ENCODE measurements at regions not wholly inside any gene's neighbourhood (a gene's known extent, or its start where the extent isn't known, plus 50 kb on each side); places are given as distances from the start of the nearest gene placed in this dataset.
"Not testable (repeated sequence)": the region's sequence is repeated elsewhere in the genome, so short reads cannot be mapped to it uniquely, and the experiment has no call there.

DNA sequence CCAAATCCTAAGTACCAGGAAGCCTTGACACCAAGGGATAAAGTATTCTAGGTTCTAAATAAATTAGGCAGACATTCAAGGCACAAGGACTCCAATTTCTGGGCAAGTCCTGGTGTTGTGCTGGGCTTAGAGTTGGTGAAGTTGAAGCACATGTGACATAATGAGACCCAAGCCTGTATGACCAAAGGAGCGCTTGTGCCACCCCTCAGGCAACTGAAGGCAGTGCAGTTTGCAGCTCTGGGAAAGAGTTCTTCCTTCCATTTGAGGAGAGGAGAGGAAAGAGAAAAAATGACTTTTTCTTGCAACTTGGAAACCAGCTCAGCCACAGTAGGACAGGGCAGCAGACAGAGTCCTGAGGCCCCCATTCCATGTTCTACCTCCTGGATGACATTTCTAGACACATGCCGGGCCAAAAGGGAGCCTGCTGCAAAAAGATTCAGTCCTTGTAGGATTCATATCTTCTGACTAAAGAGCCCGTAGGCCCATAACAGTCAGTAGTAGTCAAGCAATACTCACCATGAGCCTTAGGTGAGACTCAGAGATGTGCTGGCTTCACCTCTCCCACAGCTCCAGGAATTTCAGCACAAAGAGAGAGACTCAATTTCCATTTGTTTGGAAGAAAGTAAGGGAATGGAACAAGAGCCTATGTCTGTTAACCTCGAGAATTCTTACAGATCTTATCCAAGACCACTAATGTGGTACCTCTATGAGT lies 588.8 kb upstream of the BCHE start:
- no peaks in the 10 kb centered on the region for H3K9me3 ChIP-seq (ENCODE audit: control insufficient read depth, low read length)
- H3K4me3 ChIP-seq (ENCODE audit: extremely low read depth, insufficient read depth, low read length, poor library complexity, severe bottlenecking): no peak overlapping the region
- no peaks in the 10 kb centered on the region for H3K4me1 ChIP-seq (ENCODE audit: control insufficient read depth, insufficient read depth, low read length, poor library complexity, severe bottlenecking)
- 85 to 89% methylated on average over 3 to 4 of the region's 4 CpGs for WGBS, 2 experiments (ENCODE audit: insufficient coverage in 2 of 2)
- no peaks in the 10 kb centered on the region for H3K36me3 ChIP-seq (ENCODE audit: control insufficient read depth, insufficient read depth, low read length)
- no peak overlapping the region for H3K27ac ChIP-seq (ENCODE audit: low read depth, low read length, severe bottlenecking)

DNA sequence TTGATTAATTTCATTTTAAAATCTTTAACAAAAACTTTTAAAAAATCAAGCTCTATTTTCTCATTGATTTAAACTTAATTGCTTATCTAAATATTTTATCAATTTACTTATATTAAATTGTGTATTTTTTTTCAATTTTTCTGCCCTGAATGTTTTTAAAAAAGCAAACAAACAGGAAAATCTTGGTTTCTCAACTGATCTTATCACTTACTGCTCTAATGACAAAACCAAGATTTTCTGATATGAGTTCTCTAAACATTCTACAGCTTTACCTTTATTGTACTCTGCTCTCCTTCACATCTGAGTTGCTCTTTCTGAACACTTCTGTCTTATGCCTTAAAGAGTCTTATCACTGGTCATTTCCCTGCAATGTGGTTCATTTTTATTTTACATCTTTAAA lies 587.8 kb upstream of the BCHE start:
- no peak overlapping the region for H3K27ac ChIP-seq (ENCODE audit: low read depth, low read length, severe bottlenecking)
- H3K36me3 ChIP-seq (ENCODE audit: control insufficient read depth, insufficient read depth, low read length): no peaks in the 10 kb centered on the region
- no peak overlapping the region for H3K4me3 ChIP-seq (ENCODE audit: extremely low read depth, insufficient read depth, low read length, poor library complexity, severe bottlenecking)
- H3K9me3 ChIP-seq (ENCODE audit: control insufficient read depth, low read length): no peaks in the 10 kb centered on the region
- H3K4me1 ChIP-seq (ENCODE audit: control insufficient read depth, insufficient read depth, low read length, poor library complexity, severe bottlenecking): no peaks in the 10 kb centered on the region

DNA sequence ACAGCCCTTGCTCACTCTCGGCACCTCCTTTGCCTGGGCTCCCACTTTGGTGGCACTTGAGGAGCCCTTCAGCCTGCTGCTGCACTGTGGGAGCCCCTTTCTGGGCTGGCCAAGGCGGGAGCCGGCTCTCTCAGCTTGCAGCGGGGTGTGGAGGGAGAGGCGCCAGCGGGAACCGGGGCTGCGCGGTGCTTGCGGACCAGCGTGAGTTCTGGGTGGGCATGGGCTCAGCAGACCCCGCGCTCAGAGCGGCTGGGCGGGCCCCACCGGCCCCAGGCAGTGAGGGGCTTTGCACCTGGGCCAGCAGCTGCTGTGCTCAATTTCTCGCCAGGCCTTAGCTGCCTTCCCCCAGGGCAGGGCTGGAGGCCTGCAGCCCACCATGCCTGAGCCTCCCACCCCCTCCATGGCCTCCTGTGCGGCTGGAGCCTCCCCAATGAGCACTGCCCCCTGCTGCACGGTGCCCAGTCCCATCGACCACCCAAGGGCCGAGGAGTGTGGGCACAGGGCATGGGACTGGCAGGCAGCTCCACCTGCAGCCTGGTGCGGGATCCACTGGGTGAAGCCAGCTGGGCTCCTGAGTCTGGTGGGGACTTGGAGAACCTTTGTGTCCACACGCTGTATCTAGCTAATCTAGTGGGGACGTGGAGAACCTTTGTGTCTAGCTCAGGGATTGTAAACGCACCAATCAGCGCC lies 586.7 kb upstream of the BCHE start:
- not testable (repeated sequence) for H3K27ac ChIP-seq (ENCODE audit: low read depth, low read length, severe bottlenecking); H3K9me3 ChIP-seq (ENCODE audit: control insufficient read depth, low read length); H3K4me1 ChIP-seq (ENCODE audit: control insufficient read depth, insufficient read depth, low read length, poor library complexity, severe bottlenecking); H3K4me3 ChIP-seq (ENCODE audit: extremely low read depth, insufficient read depth, low read length, poor library complexity, severe bottlenecking); H3K36me3 ChIP-seq (ENCODE audit: control insufficient read depth, insufficient read depth, low read length)
- WGBS, 2 experiments (ENCODE audit: insufficient coverage in 2 of 2): 94 to 99% methylated on average over 18 to 20 of the region's 26 CpGs

DNA sequence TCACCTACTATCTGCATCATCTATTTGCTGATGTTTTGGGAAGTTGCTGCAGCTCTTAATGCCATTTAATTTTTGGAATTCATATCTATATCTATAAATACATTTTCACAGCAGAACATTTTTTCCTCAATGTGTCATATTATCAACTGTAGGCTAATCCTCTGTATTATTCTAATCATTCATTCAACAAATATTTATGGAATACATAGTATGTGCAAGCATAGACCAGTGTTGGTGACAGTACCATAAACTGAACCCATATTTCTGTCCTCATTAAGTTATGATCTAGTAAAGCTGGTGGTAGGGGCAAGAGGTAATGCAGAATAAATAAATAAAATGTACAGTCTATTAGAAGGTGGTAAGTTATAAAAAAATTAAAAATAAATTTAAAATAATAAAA lies 585.3 kb upstream of the BCHE start:
- Histone ChIP-seq H3K4me1 (ENCODE audit: control insufficient read depth, insufficient read depth, low read length, poor library complexity, severe bottlenecking) (no peaks in the 10 kb centered on the region), H3K4me3 (ENCODE audit: extremely low read depth, insufficient read depth, low read length, poor library complexity, severe bottlenecking) (no peak overlapping the region), H3K9me3 (ENCODE audit: control insufficient read depth, low read length) (no peaks in the 10 kb centered on the region), H3K36me3 (ENCODE audit: control insufficient read depth, insufficient read depth, low read length) (no peaks in the 10 kb centered on the region), H3K27ac (ENCODE audit: low read depth, low read length, severe bottlenecking) (no peak overlapping the region)

DNA sequence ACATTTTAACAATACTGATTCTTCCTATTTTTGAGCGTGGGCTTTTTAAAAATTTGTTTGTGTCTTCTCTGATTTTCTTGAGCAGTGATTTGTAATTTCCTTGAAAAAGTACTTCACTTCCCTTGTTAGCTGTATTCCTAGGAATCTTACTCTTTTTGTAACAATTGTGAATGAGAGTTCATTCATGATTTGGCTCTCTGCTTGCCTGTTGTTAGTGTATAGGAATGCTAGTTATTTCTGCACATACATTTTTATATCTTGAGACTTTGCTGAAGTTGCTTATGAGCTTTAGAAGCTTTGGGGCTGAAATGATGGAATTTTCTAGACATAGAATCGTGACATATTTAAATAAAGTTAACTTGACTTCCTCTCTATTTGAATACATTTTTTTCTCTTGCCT lies 582.8 kb upstream of the BCHE start:
- Histone ChIP-seq H3K27ac (ENCODE audit: low read depth, low read length, severe bottlenecking) (no peak overlapping the region), H3K9me3 (ENCODE audit: control insufficient read depth, low read length) (no peaks in the 10 kb centered on the region), H3K4me1 (ENCODE audit: control insufficient read depth, insufficient read depth, low read length, poor library complexity, severe bottlenecking) (no peaks in the 10 kb centered on the region), H3K4me3 (ENCODE audit: extremely low read depth, insufficient read depth, low read length, poor library complexity, severe bottlenecking) (no peak overlapping the region), H3K36me3 (ENCODE audit: control insufficient read depth, insufficient read depth, low read length) (no peaks in the 10 kb centered on the region)
- no CpG with 5 or more reads among the region's 2 CpGs for WGBS, 2 experiments (ENCODE audit: insufficient coverage in 2 of 2)

DNA sequence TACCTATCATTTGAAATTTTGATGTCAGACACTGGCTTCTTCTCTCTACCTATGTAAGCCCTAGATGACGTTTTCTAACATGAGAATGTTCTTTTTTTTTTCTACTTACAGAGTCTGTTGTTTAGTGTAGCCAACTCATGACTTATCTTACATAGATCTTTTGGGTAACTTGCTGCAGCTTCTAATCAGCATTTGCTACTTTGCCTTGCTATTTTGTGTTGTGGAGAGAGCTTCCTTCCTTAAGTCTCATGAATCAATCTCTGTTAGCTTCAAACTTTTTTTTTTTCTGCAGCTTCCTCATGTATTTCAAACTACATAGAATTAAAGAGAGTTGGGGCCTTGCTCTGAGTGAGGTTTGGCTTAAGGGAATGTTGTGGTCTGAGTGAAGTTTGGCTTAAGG lies 568.7 kb upstream of the BCHE start:
- Histone ChIP-seq H3K4me3 (ENCODE audit: extremely low read depth, insufficient read depth, low read length, poor library complexity, severe bottlenecking) (no peak overlapping the region), H3K27ac (ENCODE audit: low read depth, low read length, severe bottlenecking) (no peak overlapping the region), H3K36me3 (ENCODE audit: control insufficient read depth, insufficient read depth, low read length) (no peaks in the 10 kb centered on the region), H3K9me3 (ENCODE audit: control insufficient read depth, low read length) (no peaks in the 10 kb centered on the region), H3K4me1 (ENCODE audit: control insufficient read depth, insufficient read depth, low read length, poor library complexity, severe bottlenecking) (peaks cover 4% of the 10 kb centered on the region)
- no CpG with 5 or more reads among the region's 1 CpG for WGBS, 2 experiments (ENCODE audit: insufficient coverage in 2 of 2)

DNA sequence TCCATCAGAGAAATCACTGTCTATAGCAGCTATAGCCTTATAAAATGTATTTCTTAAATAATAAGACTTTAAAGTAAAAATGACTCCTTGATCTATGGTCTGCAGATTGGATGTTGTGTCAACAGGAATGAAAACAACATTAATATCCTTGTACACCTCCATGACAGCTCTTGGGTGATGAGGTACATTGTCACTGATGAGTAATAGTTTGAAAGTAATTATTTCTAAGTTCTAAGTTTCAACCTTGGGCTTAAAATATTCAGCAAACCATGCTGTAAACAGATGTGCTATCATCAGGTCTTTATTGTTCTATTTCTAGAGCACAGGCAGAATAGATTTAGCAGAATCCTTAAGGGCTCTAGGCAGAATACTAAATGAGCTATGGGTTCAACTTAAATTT lies 568.2 kb upstream of the BCHE start:
- Histone ChIP-seq H3K36me3 (ENCODE audit: control insufficient read depth, insufficient read depth, low read length) (no peaks in the 10 kb centered on the region), H3K4me3 (ENCODE audit: extremely low read depth, insufficient read depth, low read length, poor library complexity, severe bottlenecking) (no peak overlapping the region), H3K9me3 (ENCODE audit: control insufficient read depth, low read length) (no peaks in the 10 kb centered on the region), H3K27ac (ENCODE audit: low read depth, low read length, severe bottlenecking) (no peak overlapping the region), H3K4me1 (ENCODE audit: control insufficient read depth, insufficient read depth, low read length, poor library complexity, severe bottlenecking) (peaks cover 4% of the 10 kb centered on the region)

DNA sequence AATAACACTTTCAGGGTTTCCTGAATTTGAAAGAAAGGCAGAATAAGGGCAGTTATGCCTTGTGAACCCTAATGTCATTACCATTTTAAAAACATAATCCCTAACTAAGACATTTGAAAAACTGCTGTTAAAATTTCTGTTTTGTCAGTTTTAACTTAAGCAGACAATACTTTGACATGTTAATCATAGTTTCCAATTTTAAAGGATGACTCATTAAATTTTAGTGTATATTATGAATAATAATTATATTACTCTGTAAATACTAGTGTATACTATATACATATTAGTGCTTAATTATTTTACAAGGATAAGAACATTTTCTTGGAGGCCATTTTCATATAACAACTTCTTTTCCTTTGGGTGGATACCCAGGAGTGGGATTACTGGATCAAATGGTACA lies 553.1 kb upstream of the BCHE start:
- Histone ChIP-seq H3K4me3 (ENCODE audit: extremely low read depth, insufficient read depth, low read length, poor library complexity, severe bottlenecking) (no peak overlapping the region), H3K9me3 (ENCODE audit: control insufficient read depth, low read length) (no peaks in the 10 kb centered on the region), H3K27ac (ENCODE audit: low read depth, low read length, severe bottlenecking) (no peak overlapping the region), H3K4me1 (ENCODE audit: control insufficient read depth, insufficient read depth, low read length, poor library complexity, severe bottlenecking) (no peaks in the 10 kb centered on the region), H3K36me3 (ENCODE audit: control insufficient read depth, insufficient read depth, low read length) (no peaks in the 10 kb centered on the region)

DNA sequence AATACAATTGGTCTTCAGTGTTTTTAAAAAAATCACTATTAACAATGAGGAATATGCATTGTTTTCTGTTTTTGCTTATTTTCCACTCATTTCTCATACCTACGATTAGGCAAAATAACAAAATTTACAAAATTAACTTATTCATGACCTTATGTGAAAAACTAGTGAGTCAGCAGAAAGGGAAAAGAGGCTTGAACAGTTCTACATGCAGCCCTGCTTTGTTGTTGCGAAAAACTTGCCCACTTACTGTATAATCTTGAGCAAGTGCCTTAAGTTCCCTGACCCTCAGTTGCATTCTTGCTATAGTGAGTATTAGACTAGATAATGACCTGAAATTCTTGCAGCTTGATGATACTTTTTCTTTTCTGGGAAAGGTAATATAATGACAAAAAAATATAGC lies 551.1 kb upstream of the BCHE start:
- no peak overlapping the region for H3K4me3 ChIP-seq (ENCODE audit: extremely low read depth, insufficient read depth, low read length, poor library complexity, severe bottlenecking)
- no peaks in the 10 kb centered on the region for H3K4me1 ChIP-seq (ENCODE audit: control insufficient read depth, insufficient read depth, low read length, poor library complexity, severe bottlenecking)
- no peaks in the 10 kb centered on the region for H3K36me3 ChIP-seq (ENCODE audit: control insufficient read depth, insufficient read depth, low read length)
- no CpG with 5 or more reads among the region's 2 CpGs for whole genome bisulfite sequencing, 2 experiments (ENCODE audit: insufficient coverage in 2 of 2)
- H3K27ac ChIP-seq (ENCODE audit: low read depth, low read length, severe bottlenecking): no peak overlapping the region
- no peaks in the 10 kb centered on the region for H3K9me3 ChIP-seq (ENCODE audit: control insufficient read depth, low read length)

DNA sequence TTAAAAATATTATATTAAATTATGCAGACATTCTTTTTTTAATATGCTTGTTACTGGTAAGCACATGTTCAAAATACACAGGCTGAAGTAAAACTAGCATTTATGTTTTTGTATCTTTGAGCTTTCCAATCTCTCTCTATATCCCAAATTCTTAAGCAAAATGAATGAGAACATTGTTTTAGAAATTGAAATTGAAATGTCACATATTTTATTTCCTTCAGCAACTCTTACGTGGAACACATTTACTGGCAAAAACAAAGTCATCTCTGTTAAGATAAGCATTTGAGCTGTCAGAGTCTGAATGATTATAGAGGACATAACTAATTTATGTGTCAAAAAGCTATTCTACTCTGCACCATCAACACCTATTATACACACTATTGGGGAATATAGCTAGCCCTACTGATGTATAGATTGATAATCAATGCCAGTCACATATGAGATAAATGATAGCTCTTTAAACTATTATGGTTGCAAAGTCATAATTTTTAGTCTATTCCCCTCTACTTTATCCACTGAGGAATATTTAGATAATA lies 535.4 kb upstream of the BCHE start:
- Histone ChIP-seq H3K4me1 (ENCODE audit: control insufficient read depth, insufficient read depth, low read length, poor library complexity, severe bottlenecking) (no peaks in the 10 kb centered on the region), H3K9me3 (ENCODE audit: control insufficient read depth, low read length) (no peaks in the 10 kb centered on the region), H3K27ac (ENCODE audit: low read depth, low read length, severe bottlenecking) (no peak overlapping the region), H3K36me3 (ENCODE audit: control insufficient read depth, insufficient read depth, low read length) (no peaks in the 10 kb centered on the region), H3K4me3 (ENCODE audit: extremely low read depth, insufficient read depth, low read length, poor library complexity, severe bottlenecking) (no peak overlapping the region)
- WGBS, 2 experiments (ENCODE audit: insufficient coverage in 2 of 2): no CpG with 5 or more reads among the region's 1 CpG

DNA sequence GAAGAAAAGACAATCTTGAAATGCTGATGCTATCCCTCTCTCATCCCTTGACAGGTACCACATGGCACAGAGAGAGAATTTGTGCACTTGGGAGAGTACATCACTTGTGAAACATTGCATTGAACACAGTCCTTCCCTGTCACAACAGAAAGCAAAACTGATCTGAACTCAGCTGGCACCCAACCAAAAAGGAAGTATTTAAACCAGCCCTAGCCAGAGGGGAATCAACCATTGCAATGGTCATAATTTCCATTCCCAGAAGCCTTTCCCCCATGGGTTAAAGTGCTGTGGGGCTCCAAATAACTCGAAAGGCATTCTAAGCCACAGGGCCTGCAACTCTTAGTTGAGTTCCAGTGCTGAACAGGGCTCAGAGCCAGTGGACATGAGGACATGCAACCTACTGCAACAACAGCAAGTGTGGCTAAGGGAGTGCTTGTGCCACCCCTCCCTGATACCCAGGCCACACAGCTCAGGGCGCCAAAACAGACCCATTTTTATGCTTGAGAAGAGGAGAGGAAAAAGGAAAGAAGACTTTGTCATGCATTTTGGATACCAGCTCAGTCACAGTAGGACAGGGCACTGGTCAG lies 530.8 kb upstream of the BCHE start:
- H3K27ac ChIP-seq (ENCODE audit: low read depth, low read length, severe bottlenecking): no peak overlapping the region
- H3K9me3 ChIP-seq (ENCODE audit: control insufficient read depth, low read length): no peaks in the 10 kb centered on the region
- 83 to 100% methylated on average over 1 of the region's 2 CpGs for WGBS, 2 experiments (ENCODE audit: insufficient coverage in 2 of 2)

More for the DNA sequence above, 530.8 kb upstream of the BCHE start:
- Histone ChIP-seq H3K36me3 (ENCODE audit: control insufficient read depth, insufficient read depth, low read length) (no peaks in the 10 kb centered on the region), H3K4me1 (ENCODE audit: control insufficient read depth, insufficient read depth, low read length, poor library complexity, severe bottlenecking) (no peaks in the 10 kb centered on the region), H3K4me3 (ENCODE audit: extremely low read depth, insufficient read depth, low read length, poor library complexity, severe bottlenecking) (no peak overlapping the region)

Measured in mesodermal cell (in vitro differentiated cells).